Forelimb muscle (tissue), 1 donor: ENCODE measurements at regions not wholly inside any gene's neighbourhood (a gene's known extent, or its start where the extent isn't known, plus 50 kb on each side); places are given as distances from the start of the nearest gene placed in this dataset.
"Not testable (repeated sequence)": the region's sequence is repeated elsewhere in the genome, so short reads cannot be mapped to it uniquely, and the experiment has no call there.

Experiments used
- DNase-seq: peaks from one replicate; pipeline ENCODE4 v3.0.0-alpha.2; 2013; ENCODE audit warnings: low read depth

- DNase-seq: no peak
These were observed 162.1 kb downstream of the GLUL start for GRCh38 chr1:182229451-182229850.

GRCh38 chr1:182227864-182228547 is 163.6 kb downstream of the GLUL start:
- no peak for DNase-seq

- DNase-seq: no peak
These were observed 165.0 kb downstream of the GLUL start for GRCh38 chr1:182226618-182227017.

- DNase-seq: not testable (repeated sequence)
These were observed 164.2 kb upstream of the ZNF648 start for GRCh38 chr1:182225755-182226154.

- DNase-seq: not testable (repeated sequence)
These were observed 160.5 kb upstream of the ZNF648 start for GRCh38 chr1:182221990-182222389.

- not testable (repeated sequence) for DNase-seq
These were observed 159.9 kb upstream of the ZNF648 start for GRCh38 chr1:182221367-182221766.

- no peak for DNase-seq
These were observed 156.5 kb upstream of the ZNF648 start for GRCh38 chr1:182217967-182218366.

GRCh38 chr1:182217071-182217470 is 155.6 kb upstream of the ZNF648 start:
- no peak for DNase-seq

- no peak for DNase-seq
These were observed 154.3 kb upstream of the ZNF648 start for GRCh38 chr1:182215764-182216163.

GRCh38 chr1:182213163-182213562 is 151.7 kb upstream of the ZNF648 start:
- DNase-seq: no peak

GRCh38 chr1:182211386-182211785 is 149.9 kb upstream of the ZNF648 start:
- no peak for DNase-seq

- no peak for DNase-seq
These were observed 148.9 kb upstream of the ZNF648 start for GRCh38 chr1:182210417-182210816.

- DNase-seq: no peak
These were observed 145.8 kb upstream of the ZNF648 start for GRCh38 chr1:182207300-182207699.

GRCh38 chr1:182206626-182207239 is 145.2 kb upstream of the ZNF648 start:
- DNase-seq: peak; percentile 58

- no peak for DNase-seq
These were observed 144.0 kb upstream of the ZNF648 start for GRCh38 chr1:182205351-182206022.

- no peak for DNase-seq
These were observed 141.8 kb upstream of the ZNF648 start for GRCh38 chr1:182203191-182203875.

GRCh38 chr1:182201490-182201889 is 140.0 kb upstream of the ZNF648 start:
- DNase-seq: not testable (repeated sequence)

- no peak for DNase-seq
These were observed 138.7 kb upstream of the ZNF648 start for GRCh38 chr1:182200025-182200812.

GRCh38 chr1:182198006-182198605 is 136.6 kb upstream of the ZNF648 start:
- DNase-seq: no peak

GRCh38 chr1:182196897-182197870 is 135.7 kb upstream of the ZNF648 start:
- DNase-seq: peak; percentile 52
